ENCODE measurements at regions not wholly inside any gene's neighbourhood (a gene's known extent, or its start where the extent isn't known, plus 50 kb on each side); places are given as distances from the start of the nearest gene placed in this dataset.
"Not testable (repeated sequence)": the region's sequence is repeated elsewhere in the genome, so short reads cannot be mapped to it uniquely, and the experiment has no call there.

GRCh38 chr19:13712767-13713201 is 51.5 kb upstream of the MRI1 start:
- no peak for DNase-seq (ENCODE audit: low read depth in 1 of 2, low spot score in 1 of 2)

- no peak for DNase-seq (ENCODE audit: low read depth in 1 of 2, low spot score in 1 of 2)
Observed at GRCh38 chr19:13707915-13708314, 56.4 kb upstream of the MRI1 start.

GRCh38 chr19:13705928-13706447 is 58.3 kb upstream of the MRI1 start:
- DNase-seq (ENCODE audit: low read depth in 1 of 2, low spot score in 1 of 2), result no peak

GRCh38 chr19:13705201-13705600 is 59.1 kb upstream of the MRI1 start:
- no peak for DNase-seq (ENCODE audit: low read depth in 1 of 2, low spot score in 1 of 2)

GRCh38 chr19:13701624-13702023 is 62.7 kb upstream of the MRI1 start:
- DNase-seq (ENCODE audit: low read depth in 1 of 2, low spot score in 1 of 2), result no peak

GRCh38 chr19:13700621-13701020 is 63.7 kb upstream of the MRI1 start:
- no peak for DNase-seq (ENCODE audit: low read depth in 1 of 2, low spot score in 1 of 2)

- DNase-seq (ENCODE audit: low read depth in 1 of 2, low spot score in 1 of 2), result no peak
Observed at GRCh38 chr19:13699786-13700185, 64.5 kb upstream of the MRI1 start.

GRCh38 chr19:13696839-13697238 is 67.5 kb upstream of the MRI1 start:
- no peak for DNase-seq (ENCODE audit: low read depth in 1 of 2, low spot score in 1 of 2)

- no peak for DNase-seq (ENCODE audit: low read depth in 1 of 2, low spot score in 1 of 2)
Observed at GRCh38 chr19:13693889-13694288, 70.4 kb upstream of the MRI1 start.

GRCh38 chr19:13691569-13692435 is 72.5 kb upstream of the MRI1 start:
- no peak for DNase-seq (ENCODE audit: low read depth in 1 of 2, low spot score in 1 of 2)

GRCh38 chr19:13689085-13689484 is 75.2 kb upstream of the MRI1 start:
- no peak for DNase-seq (ENCODE audit: low read depth in 1 of 2, low spot score in 1 of 2)

GRCh38 chr19:13684021-13684420 is 80.3 kb upstream of the MRI1 start:
- no peak for DNase-seq (ENCODE audit: low read depth in 1 of 2, low spot score in 1 of 2)

GRCh38 chr19:13681509-13681908 is 82.8 kb upstream of the MRI1 start:
- no peak for DNase-seq (ENCODE audit: low read depth in 1 of 2, low spot score in 1 of 2)

- not testable (repeated sequence) for DNase-seq (ENCODE audit: low read depth in 1 of 2, low spot score in 1 of 2)
Observed at GRCh38 chr19:13680708-13681360, 83.5 kb upstream of the MRI1 start.

GRCh38 chr19:13676967-13677366 is 87.4 kb upstream of the MRI1 start:
- not testable (repeated sequence) for DNase-seq (ENCODE audit: low read depth in 1 of 2, low spot score in 1 of 2)

- peak in 1 of 2 donors; percentile 4 for DNase-seq (ENCODE audit: low read depth in 1 of 2, low spot score in 1 of 2)
Observed at GRCh38 chr19:13672480-13673175, 91.7 kb upstream of the MRI1 start.

GRCh38 chr19:13670846-13671245 is 93.5 kb upstream of the MRI1 start:
- DNase-seq (ENCODE audit: low read depth in 1 of 2, low spot score in 1 of 2), result no peak

GRCh38 chr19:13669780-13670355 is 94.5 kb upstream of the MRI1 start:
- DNase-seq (ENCODE audit: low read depth in 1 of 2, low spot score in 1 of 2), result no peak

- DNase-seq (ENCODE audit: low read depth in 1 of 2, low spot score in 1 of 2), result no peak
Observed at GRCh38 chr19:13668964-13669363, 95.4 kb upstream of the MRI1 start.

- DNase-seq (ENCODE audit: low read depth in 1 of 2, low spot score in 1 of 2), result no peak
Observed at GRCh38 chr19:13666165-13666564, 98.2 kb upstream of the MRI1 start.
